CD4-positive, alpha-beta T cell (primary cell): ENCODE measurements at regions not wholly inside any gene's neighbourhood (a gene's known extent, or its start where the extent isn't known, plus 50 kb on each side); places are given as distances from the start of the nearest gene placed in this dataset.

ENCODE experiments used
- ATAC-seq: fragments of 200-7000 bp; cut with Tn5 transposase; one replicate; pipeline ENCODE4 v1.10.0; 2022; ENCODE audit warnings: mild to moderate bottlenecking; ENCODE audit not compliant: poor library complexity
- CTCF ChIA-PET: fragments of 350-600 bp; sonication (Branson Sonifier 250); formaldehyde crosslinking; loops from one replicate; lab custom pipeline; 2021; ENCODE audit warnings: antibody characterized with exemption, inconsistent platforms; lab: Charles Lee
- POLR2A ChIA-PET: fragments of 350-600 bp; sonication (Branson Sonifier 250); formaldehyde crosslinking; loops from one replicate; lab custom pipeline; 2021; ENCODE audit warnings: antibody characterized with exemption, inconsistent platforms; lab: Charles Lee
- DNase-seq, 14 experiments: peaks; one replicate each; pipeline ENCODE4 v3.0.0-alpha.2; 2013 to 2020; ENCODE audit warnings: mixed read lengths in 2 of 14
- H3K27ac ChIP-seq, 2 donors: one replicate each; pipeline versions ENCODE4 v1.5.1 to v1.7.0; 2013; ENCODE audit warnings: low read length in 2 of 2, low read depth in 1 of 2, mild to moderate bottlenecking in 1 of 2
- H3K27me3 ChIP-seq, 2 experiments: 1 replicate in 1 of 2; 2 replicates in 1 of 2; pipeline versions ENCODE4 v1.6.1 to v1.7.0; 2013; ENCODE audit warnings: low read length in 2 of 2, control low read depth in 1 of 2, mild to moderate bottlenecking in 1 of 2, moderate library complexity in 1 of 2; ENCODE audit not compliant: insufficient read depth in 2 of 2, control insufficient read depth in 1 of 2
- H3K36me3 ChIP-seq: one replicate; pipeline ENCODE4 v1.6.1; 2013; ENCODE audit warnings: low read length, control low read depth; ENCODE audit not compliant: insufficient read depth
- H3K4me1 ChIP-seq: one replicate; pipeline ENCODE4 v1.6.1; 2013; ENCODE audit warnings: low read length, control low read depth; ENCODE audit not compliant: insufficient read depth
- H3K4me3 ChIP-seq: one replicate; pipeline ENCODE4 v1.5.1; 2013; ENCODE audit warnings: mild to moderate bottlenecking, low read length, moderate library complexity
- H3K9me3 ChIP-seq, 2 experiments: 1 replicate in 1 of 2; 2 replicates in 1 of 2; pipeline versions ENCODE4 v1.6.1 to v1.7.0; 2013; ENCODE audit warnings: low read length in 2 of 2, mild to moderate bottlenecking in 2 of 2, control low read depth in 1 of 2, moderate library complexity in 1 of 2; ENCODE audit not compliant: control insufficient read depth in 1 of 2, insufficient read depth in 1 of 2
- H3K27ac Mint-ChIP-seq: one replicate; pipeline ENCODE4 v1.8.0; 2020; ENCODE audit warnings: mixed read lengths
- H3K27me3 Mint-ChIP-seq: one replicate; pipeline ENCODE4 v1.8.0; 2021; ENCODE audit warnings: mixed read lengths
- H3K36me3 Mint-ChIP-seq: one replicate; pipeline ENCODE4 v1.8.0; 2021; ENCODE audit warnings: low read depth, mixed read lengths
- H3K4me1 Mint-ChIP-seq: one replicate; pipeline ENCODE4 v1.8.0; 2021; ENCODE audit warnings: low read depth, mixed read lengths
- H3K4me3 Mint-ChIP-seq: one replicate; pipeline ENCODE4 v1.8.0; 2020; ENCODE audit warnings: mild to moderate bottlenecking, mixed read lengths
- H3K9me3 Mint-ChIP-seq: one replicate; pipeline ENCODE4 v1.8.0; 2020; ENCODE audit warnings: mixed read lengths
- intact Hi-C, 2 experiments: fragments of 100-400 bp; cut with DNase I in 1 of 2; cut with micrococcal nuclease in 1 of 2; formaldehyde crosslinking; loops; one replicate each; pipeline versions ENCODE4 v1.15.1 to v1.9.0; 2023 to 2025; cut with DNase I, micrococcal nuclease
- TF ChIP-seq, protein P1 (sequence below): fragments of 200-600 bp; IDR thresholded peaks from one replicate; pipeline ENCODE4 v1.8.0; 2022; ENCODE audit warnings: antibody characterized with exemption, mild to moderate bottlenecking

GRCh38 chr2:237244976-237245646 lies 159.4 kb downstream of the COPS8 start:
- CTCF ChIA-PET = no interaction called here
- TF ChIP-seq, protein P1, sequence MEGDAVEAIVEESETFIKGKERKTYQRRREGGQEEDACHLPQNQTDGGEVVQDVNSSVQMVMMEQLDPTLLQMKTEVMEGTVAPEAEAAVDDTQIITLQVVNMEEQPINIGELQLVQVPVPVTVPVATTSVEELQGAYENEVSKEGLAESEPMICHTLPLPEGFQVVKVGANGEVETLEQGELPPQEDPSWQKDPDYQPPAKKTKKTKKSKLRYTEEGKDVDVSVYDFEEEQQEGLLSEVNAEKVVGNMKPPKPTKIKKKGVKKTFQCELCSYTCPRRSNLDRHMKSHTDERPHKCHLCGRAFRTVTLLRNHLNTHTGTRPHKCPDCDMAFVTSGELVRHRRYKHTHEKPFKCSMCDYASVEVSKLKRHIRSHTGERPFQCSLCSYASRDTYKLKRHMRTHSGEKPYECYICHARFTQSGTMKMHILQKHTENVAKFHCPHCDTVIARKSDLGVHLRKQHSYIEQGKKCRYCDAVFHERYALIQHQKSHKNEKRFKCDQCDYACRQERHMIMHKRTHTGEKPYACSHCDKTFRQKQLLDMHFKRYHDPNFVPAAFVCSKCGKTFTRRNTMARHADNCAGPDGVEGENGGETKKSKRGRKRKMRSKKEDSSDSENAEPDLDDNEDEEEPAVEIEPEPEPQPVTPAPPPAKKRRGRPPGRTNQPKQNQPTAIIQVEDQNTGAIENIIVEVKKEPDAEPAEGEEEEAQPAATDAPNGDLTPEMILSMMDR = no peak
- intact Hi-C loops = no loop called here
- no peak for DNase-seq
- no peaks in the 10 kb centered on the region for H3K36me3 Mint-ChIP-seq
- no peaks in the 10 kb centered on the region for H3K4me1 Mint-ChIP-seq
- no peak overlapping the region for H3K4me3 Mint-ChIP-seq
- H3K36me3 ChIP-seq = no peaks in the 10 kb centered on the region
- peaks cover 0 to 4% of the 10 kb centered on the region in 2 experiments for H3K27me3 ChIP-seq
- no peaks in the 10 kb centered on the region for H3K4me1 ChIP-seq
- peaks cover 7% of the 10 kb centered on the region for H3K9me3 Mint-ChIP-seq
- H3K4me3 ChIP-seq = no peak overlapping the region
- POLR2A ChIA-PET = no interaction called here
- H3K27me3 Mint-ChIP-seq = peaks cover 25% of the 10 kb centered on the region
- H3K27ac Mint-ChIP-seq = no peak overlapping the region
- H3K27ac ChIP-seq = no peak overlapping the region
- no peak for ATAC-seq
- no peaks in the 10 kb centered on the region for H3K9me3 ChIP-seq

- Mint-ChIP-seq H3K9me3 (peaks cover under 1% of the 10 kb centered on the region), H3K27me3 (peaks cover 35% of the 10 kb centered on the region), H3K27ac (no peak overlapping the region), H3K4me3 (no peak overlapping the region), H3K36me3 (no peaks in the 10 kb centered on the region), H3K4me1 (no peaks in the 10 kb centered on the region)
- ATAC-seq (no peak), DNase-seq (no peak)
- no peaks in the 10 kb centered on the region for H3K27me3 ChIP-seq
- intact Hi-C loops = no loop called here
- no peaks in the 10 kb centered on the region for H3K4me1 ChIP-seq
- no peak overlapping the region for H3K27ac ChIP-seq
- ChIA-PET POLR2A (no interaction called here), CTCF (no interaction called here)
- no peaks in the 10 kb centered on the region for H3K36me3 ChIP-seq
- TF ChIP-seq, protein P1 = no peak
- no peak overlapping the region for H3K4me3 ChIP-seq
- H3K9me3 ChIP-seq = no peaks in the 10 kb centered on the region
Measured at GRCh38 chr2:237250599-237250998, 163.4 kb downstream of the COL6A3 start.

GRCh38 chr2:237251986-237252385 lies 162.0 kb downstream of the COL6A3 start:
- ChIA-PET CTCF (no interaction called here), POLR2A (no interaction called here)
- H3K4me1 ChIP-seq = no peaks in the 10 kb centered on the region
- peaks cover 0 to 4% of the 10 kb centered on the region in 2 experiments for H3K27me3 ChIP-seq
- Mint-ChIP-seq H3K27me3 (peaks cover 27% of the 10 kb centered on the region), H3K4me3 (no peak overlapping the region), H3K36me3 (no peaks in the 10 kb centered on the region), H3K9me3 (no peaks in the 10 kb centered on the region), H3K4me1 (no peaks in the 10 kb centered on the region), H3K27ac (no peak overlapping the region)
- H3K9me3 ChIP-seq = no peaks in the 10 kb centered on the region
- DNase-seq (no peak), ATAC-seq (no peak)
- intact Hi-C loops = no loop called here
- no peak overlapping the region for H3K4me3 ChIP-seq
- TF ChIP-seq, protein P1 = no peak
- no peak overlapping the region for H3K27ac ChIP-seq
- H3K36me3 ChIP-seq = no peaks in the 10 kb centered on the region
